ENCODE measurements at regions not wholly inside any gene's neighbourhood (a gene's known extent, or its start where the extent isn't known, plus 50 kb on each side); places are given as distances from the start of the nearest gene placed in this dataset.

DNA sequence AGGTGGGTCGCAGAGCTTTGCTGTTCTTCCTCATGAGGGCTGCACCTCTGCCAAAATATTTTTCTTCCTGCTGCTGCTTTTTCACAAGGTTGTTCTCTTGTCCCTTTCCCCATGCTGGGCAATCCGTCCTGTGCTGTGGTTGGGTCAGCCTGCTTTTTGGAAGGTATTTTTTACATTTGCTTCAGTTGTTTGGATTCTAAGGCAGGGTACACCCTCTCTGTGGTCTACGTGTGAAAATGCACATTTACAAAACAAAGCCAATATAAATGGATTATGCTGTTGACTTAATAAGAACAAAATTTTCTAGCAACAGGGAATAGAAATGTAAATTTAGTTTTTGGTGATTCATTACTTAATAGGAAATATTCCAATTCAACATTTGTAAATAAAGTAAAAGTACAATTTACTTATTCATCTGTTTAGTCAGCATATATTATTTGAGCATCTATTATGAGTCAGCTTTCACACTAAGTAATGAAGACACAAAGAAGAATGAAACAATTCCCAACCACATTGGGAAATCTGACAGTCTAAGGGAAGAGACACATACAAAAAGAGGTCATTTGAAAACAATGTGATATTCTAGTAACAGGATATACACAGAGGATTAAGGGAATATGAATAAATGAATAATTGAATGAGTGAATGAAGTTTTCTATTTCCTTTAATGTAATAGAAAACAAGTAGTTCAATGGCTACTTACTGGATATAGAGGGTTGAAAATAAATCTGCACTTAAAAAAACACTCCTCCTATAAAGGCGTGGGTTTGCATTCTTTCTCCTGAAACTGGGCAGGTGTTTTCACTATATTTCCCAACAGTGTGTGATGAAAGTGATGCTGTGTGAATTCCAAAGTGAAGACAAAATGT lies 94.6 kb upstream of the PRICKLE1 start:
- TF ChIP-seq, protein P1, sequence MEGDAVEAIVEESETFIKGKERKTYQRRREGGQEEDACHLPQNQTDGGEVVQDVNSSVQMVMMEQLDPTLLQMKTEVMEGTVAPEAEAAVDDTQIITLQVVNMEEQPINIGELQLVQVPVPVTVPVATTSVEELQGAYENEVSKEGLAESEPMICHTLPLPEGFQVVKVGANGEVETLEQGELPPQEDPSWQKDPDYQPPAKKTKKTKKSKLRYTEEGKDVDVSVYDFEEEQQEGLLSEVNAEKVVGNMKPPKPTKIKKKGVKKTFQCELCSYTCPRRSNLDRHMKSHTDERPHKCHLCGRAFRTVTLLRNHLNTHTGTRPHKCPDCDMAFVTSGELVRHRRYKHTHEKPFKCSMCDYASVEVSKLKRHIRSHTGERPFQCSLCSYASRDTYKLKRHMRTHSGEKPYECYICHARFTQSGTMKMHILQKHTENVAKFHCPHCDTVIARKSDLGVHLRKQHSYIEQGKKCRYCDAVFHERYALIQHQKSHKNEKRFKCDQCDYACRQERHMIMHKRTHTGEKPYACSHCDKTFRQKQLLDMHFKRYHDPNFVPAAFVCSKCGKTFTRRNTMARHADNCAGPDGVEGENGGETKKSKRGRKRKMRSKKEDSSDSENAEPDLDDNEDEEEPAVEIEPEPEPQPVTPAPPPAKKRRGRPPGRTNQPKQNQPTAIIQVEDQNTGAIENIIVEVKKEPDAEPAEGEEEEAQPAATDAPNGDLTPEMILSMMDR (IDR thresholded peaks at IDR 0.05; ENCODE audit: low read depth, low read length): no peak
- no peak for TF ChIP-seq MYC (IDR thresholded peaks at IDR 0.05; ENCODE audit: low read depth, low read length)
